GM12878 (cell line): ENCODE measurements at regions not wholly inside any gene's neighbourhood (a gene's known extent, or its start where the extent isn't known, plus 50 kb on each side); places are given as distances from the start of the nearest gene placed in this dataset.

Source experiments
- CEBPB ChIP-seq, 2 experiments: fragments of 150-350 bp in 1 of 2; IDR thresholded peaks; 2 replicates each; pipeline ENCODE4 v1.6.1; 2012 to 2014; ENCODE audit warnings: low read depth in 2 of 2, low read length in 2 of 2, borderline replicate concordance in 1 of 2, inconsistent platforms in 1 of 2
- DPF2 ChIP-seq: fragments of 450-650 bp; IDR thresholded peaks from 2 replicates; pipeline ENCODE4 v1.6.1; 2017; ENCODE audit warnings: mild to moderate bottlenecking
- GATAD2B ChIP-seq: fragments of 450-650 bp; conservative IDR thresholded peaks from 2 replicates; pipeline ENCODE4 v1.6.1; 2017; ENCODE audit warnings: low read depth, mild to moderate bottlenecking, moderate library complexity
- IKZF2 ChIP-seq, 2 experiments: fragments of 450-650 bp; IDR thresholded peaks; 2 replicates each; pipeline ENCODE4 v1.6.1; 2017; ENCODE audit warnings: mild to moderate bottlenecking in 2 of 2, moderate library complexity in 2 of 2
- PML ChIP-seq: IDR thresholded peaks from 2 replicates; pipeline ENCODE4 v1.6.1; 2012; ENCODE audit warnings: low read length, inconsistent platforms
- TCF3 ChIP-seq: IDR thresholded peaks from 2 replicates; pipeline ENCODE4 v1.6.1; 2012; ENCODE audit warnings: low read depth, mild to moderate bottlenecking, low read length, borderline replicate concordance; ENCODE audit not compliant: insufficient read depth
- ZNF24 ChIP-seq: fragments of 450-650 bp; IDR thresholded peaks from 2 replicates; pipeline ENCODE4 v1.6.1; 2017; ENCODE audit warnings: antibody characterized with exemption, mild to moderate bottlenecking
- ZSCAN29 ChIP-seq: fragments of 450-650 bp; IDR thresholded peaks from 2 replicates; pipeline ENCODE4 v1.6.1; 2017; ENCODE audit warnings: mild to moderate bottlenecking, moderate library complexity
- TF ChIP-seq, protein P1 (sequence below): fragments of 150-350 bp; IDR thresholded peaks from 2 replicates; pipeline ENCODE4 v1.6.1; 2016; ENCODE audit warnings: low read depth, low read length
- TF ChIP-seq, protein P2 (sequence below): fragments of 450-650 bp; IDR thresholded peaks from 2 replicates; pipeline ENCODE4 v1.6.1; 2017; ENCODE audit warnings: mild to moderate bottlenecking, low read depth, inconsistent platforms; ENCODE audit not compliant: poor library complexity, severe bottlenecking

DNA sequence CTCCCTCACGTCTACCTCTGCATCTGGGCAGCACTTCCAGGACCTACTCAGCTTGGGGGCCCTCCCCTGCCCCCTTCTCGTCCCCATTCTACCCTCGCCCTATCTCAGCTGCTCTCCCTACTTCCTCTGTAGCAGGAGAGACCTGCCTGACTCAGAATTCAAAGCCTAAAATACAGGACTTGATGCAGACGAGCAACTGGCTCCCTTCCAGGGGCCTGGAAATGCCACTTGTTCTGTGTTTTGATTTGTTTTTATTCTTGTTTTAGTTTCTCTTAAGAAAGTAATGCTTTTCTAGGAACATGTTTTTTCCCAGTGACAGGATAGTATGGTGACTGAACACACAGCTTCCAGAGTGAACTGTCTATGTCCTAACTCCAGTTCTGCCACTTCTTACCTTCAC lies 320.4 kb upstream of the CDH4 start (continued):
- TF ChIP-seq, protein P1, sequence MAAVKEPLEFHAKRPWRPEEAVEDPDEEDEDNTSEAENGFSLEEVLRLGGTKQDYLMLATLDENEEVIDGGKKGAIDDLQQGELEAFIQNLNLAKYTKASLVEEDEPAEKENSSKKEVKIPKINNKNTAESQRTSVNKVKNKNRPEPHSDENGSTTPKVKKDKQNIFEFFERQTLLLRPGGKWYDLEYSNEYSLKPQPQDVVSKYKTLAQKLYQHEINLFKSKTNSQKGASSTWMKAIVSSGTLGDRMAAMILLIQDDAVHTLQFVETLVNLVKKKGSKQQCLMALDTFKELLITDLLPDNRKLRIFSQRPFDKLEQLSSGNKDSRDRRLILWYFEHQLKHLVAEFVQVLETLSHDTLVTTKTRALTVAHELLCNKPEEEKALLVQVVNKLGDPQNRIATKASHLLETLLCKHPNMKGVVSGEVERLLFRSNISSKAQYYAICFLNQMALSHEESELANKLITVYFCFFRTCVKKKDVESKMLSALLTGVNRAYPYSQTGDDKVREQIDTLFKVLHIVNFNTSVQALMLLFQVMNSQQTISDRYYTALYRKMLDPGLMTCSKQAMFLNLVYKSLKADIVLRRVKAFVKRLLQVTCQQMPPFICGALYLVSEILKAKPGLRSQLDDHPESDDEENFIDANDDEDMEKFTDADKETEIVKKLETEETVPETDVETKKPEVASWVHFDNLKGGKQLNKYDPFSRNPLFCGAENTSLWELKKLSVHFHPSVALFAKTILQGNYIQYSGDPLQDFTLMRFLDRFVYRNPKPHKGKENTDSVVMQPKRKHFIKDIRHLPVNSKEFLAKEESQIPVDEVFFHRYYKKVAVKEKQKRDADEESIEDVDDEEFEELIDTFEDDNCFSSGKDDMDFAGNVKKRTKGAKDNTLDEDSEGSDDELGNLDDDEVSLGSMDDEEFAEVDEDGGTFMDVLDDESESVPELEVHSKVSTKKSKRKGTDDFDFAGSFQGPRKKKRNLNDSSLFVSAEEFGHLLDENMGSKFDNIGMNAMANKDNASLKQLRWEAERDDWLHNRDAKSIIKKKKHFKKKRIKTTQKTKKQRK = no peak
- TF ChIP-seq ZNF24 (no peak), GATAD2B (no peak), DPF2 (no peak), ZSCAN29 (no peak), TCF3 (no peak), IKZF2 (IDR thresholded peaks at IDR 0.05) (no peak), PML (no peak), CEBPB (IDR thresholded peaks at IDR 0.05; ENCODE audit: borderline replicate concordance in 1 of 2, low read depth in 2 of 2, low read length in 2 of 2) (no peak)
- TF ChIP-seq, protein P2, sequence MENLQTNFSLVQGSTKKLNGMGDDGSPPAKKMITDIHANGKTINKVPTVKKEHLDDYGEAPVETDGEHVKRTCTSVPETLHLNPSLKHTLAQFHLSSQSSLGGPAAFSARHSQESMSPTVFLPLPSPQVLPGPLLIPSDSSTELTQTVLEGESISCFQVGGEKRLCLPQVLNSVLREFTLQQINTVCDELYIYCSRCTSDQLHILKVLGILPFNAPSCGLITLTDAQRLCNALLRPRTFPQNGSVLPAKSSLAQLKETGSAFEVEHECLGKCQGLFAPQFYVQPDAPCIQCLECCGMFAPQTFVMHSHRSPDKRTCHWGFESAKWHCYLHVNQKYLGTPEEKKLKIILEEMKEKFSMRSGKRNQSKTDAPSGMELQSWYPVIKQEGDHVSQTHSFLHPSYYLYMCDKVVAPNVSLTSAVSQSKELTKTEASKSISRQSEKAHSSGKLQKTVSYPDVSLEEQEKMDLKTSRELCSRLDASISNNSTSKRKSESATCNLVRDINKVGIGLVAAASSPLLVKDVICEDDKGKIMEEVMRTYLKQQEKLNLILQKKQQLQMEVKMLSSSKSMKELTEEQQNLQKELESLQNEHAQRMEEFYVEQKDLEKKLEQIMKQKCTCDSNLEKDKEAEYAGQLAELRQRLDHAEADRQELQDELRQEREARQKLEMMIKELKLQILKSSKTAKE = no peak
